K562 (cell line): ENCODE measurements at regions not wholly inside any gene's neighbourhood (a gene's known extent, or its start where the extent isn't known, plus 50 kb on each side); places are given as distances from the start of the nearest gene placed in this dataset.

Source experiments
- ATF6 ChIP-seq: sonication (generic); formaldehyde crosslinking; IDR thresholded peaks from 2 replicates; pipeline ENCODE4 v1.4.0; 2020; ENCODE audit warnings: mild to moderate bottlenecking, missing genetic modification reagents
- CBFA2T2 ChIP-seq: fragments of 450-650 bp; conservative IDR thresholded peaks from 2 replicates; pipeline ENCODE4 v1.6.1; 2017; ENCODE audit warnings: mild to moderate bottlenecking
- ETS1 ChIP-seq: conservative IDR thresholded peaks from 2 replicates; pipeline ENCODE4 v1.6.1; 2011; ENCODE audit warnings: low read depth, mild to moderate bottlenecking, low read length; ENCODE audit not compliant: control insufficient read depth
- NFRKB ChIP-seq: fragments of 450-650 bp; IDR thresholded peaks from 2 replicates; pipeline ENCODE4 v1.6.1; 2016; ENCODE audit warnings: low read depth
- NFYB ChIP-seq: IDR thresholded peaks from 2 replicates; pipeline ENCODE4 v1.6.1; 2011; ENCODE audit warnings: mild to moderate bottlenecking, moderate library complexity; ENCODE audit not compliant: insufficient read length; ENCODE audit errors: extremely low read depth
- PYGO2 ChIP-seq: fragments of 450-650 bp; IDR thresholded peaks from 2 replicates; pipeline ENCODE4 v1.6.1; 2016; ENCODE audit warnings: mild to moderate bottlenecking, missing genetic modification characterization, moderate library complexity, missing compliant biosample characterization
- RNF219 ChIP-seq: fragments of 250-450 bp; sonication (Bioruptor Pico); IDR thresholded peaks from 2 replicates; pipeline ENCODE4 v1.5.0; 2022; ENCODE audit warnings: mild to moderate bottlenecking
- TF ChIP-seq, protein P1 (sequence below): fragments of 450-650 bp; IDR thresholded peaks from 2 replicates; pipeline ENCODE4 v1.7.1; 2018; ENCODE audit warnings: mild to moderate bottlenecking, low read depth; ENCODE audit not compliant: partially characterized antibody

- TF ChIP-seq RNF219 (CRISPR knock-in tag), result no peak
- no peak for TF ChIP-seq PYGO2 (tag)
- no peak for TF ChIP-seq NFYB
- no peak for TF ChIP-seq NFRKB
- no peak for TF ChIP-seq ATF6 (CRISPR knock-in tag)
- TF ChIP-seq, protein P1, sequence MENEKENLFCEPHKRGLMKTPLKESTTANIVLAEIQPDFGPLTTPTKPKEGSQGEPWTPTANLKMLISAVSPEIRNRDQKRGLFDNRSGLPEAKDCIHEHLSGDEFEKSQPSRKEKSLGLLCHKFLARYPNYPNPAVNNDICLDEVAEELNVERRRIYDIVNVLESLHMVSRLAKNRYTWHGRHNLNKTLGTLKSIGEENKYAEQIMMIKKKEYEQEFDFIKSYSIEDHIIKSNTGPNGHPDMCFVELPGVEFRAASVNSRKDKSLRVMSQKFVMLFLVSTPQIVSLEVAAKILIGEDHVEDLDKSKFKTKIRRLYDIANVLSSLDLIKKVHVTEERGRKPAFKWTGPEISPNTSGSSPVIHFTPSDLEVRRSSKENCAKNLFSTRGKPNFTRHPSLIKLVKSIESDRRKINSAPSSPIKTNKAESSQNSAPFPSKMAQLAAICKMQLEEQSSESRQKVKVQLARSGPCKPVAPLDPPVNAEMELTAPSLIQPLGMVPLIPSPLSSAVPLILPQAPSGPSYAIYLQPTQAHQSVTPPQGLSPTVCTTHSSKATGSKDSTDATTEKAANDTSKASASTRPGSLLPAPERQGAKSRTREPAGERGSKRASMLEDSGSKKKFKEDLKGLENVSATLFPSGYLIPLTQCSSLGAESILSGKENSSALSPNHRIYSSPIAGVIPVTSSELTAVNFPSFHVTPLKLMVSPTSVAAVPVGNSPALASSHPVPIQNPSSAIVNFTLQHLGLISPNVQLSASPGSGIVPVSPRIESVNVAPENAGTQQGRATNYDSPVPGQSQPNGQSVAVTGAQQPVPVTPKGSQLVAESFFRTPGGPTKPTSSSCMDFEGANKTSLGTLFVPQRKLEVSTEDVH, result no peak
- TF ChIP-seq CBFA2T2, result no peak
- no peak for TF ChIP-seq ETS1
- TF ChIP-seq, all 486 proteins: peak for 0
Observed at GRCh38 chr7:12783421-12784095, 96.1 kb downstream of the ARL4A start (continued).
